ENCODE measurements at regions not wholly inside any gene's neighbourhood (a gene's known extent, or its start where the extent isn't known, plus 50 kb on each side); places are given as distances from the start of the nearest gene placed in this dataset.

GRCh38 chr7:112580717-112581435, 100.1 kb downstream of the LSMEM1 start:
- TF ChIP-seq, protein P1, sequence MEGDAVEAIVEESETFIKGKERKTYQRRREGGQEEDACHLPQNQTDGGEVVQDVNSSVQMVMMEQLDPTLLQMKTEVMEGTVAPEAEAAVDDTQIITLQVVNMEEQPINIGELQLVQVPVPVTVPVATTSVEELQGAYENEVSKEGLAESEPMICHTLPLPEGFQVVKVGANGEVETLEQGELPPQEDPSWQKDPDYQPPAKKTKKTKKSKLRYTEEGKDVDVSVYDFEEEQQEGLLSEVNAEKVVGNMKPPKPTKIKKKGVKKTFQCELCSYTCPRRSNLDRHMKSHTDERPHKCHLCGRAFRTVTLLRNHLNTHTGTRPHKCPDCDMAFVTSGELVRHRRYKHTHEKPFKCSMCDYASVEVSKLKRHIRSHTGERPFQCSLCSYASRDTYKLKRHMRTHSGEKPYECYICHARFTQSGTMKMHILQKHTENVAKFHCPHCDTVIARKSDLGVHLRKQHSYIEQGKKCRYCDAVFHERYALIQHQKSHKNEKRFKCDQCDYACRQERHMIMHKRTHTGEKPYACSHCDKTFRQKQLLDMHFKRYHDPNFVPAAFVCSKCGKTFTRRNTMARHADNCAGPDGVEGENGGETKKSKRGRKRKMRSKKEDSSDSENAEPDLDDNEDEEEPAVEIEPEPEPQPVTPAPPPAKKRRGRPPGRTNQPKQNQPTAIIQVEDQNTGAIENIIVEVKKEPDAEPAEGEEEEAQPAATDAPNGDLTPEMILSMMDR (IDR thresholded peaks at IDR 0.05): no peak
- TF ChIP-seq POLR2A (IDR thresholded peaks at IDR 0.05): no peak

All from lower leg skin (tissue), 3 donors.